H54 (cell line): ENCODE measurements at regions not wholly inside any gene's neighbourhood (a gene's known extent, or its start where the extent isn't known, plus 50 kb on each side); places are given as distances from the start of the nearest gene placed in this dataset.

Experiments
- DNase-seq: peaks from one replicate; pipeline ENCODE4 v3.0.0; 2011; ENCODE audit warnings: low spot score, mixed read lengths; ENCODE audit not compliant: insufficient read length
- FAIRE-seq: peaks from 3 replicates; lab custom pipeline; 2011; peaks lifted over from hg19 to GRCh38; lab: Jason Lieb, UNC
- POLR2A ChIP-seq: IDR thresholded peaks from 2 replicates; pipeline ENCODE4 v1.6.1; 2011; ENCODE audit warnings: low read depth, mild to moderate bottlenecking, low read length

GRCh38 chr3:5404718-5405117 lies 217.2 kb downstream of the EDEM1 start:
- FAIRE-seq (no peak), DNase-seq (no peak)
- TF ChIP-seq POLR2A: no peak

- FAIRE-seq (no peak), DNase-seq (no peak)
- TF ChIP-seq POLR2A: no peak
Measured at GRCh38 chr3:5411786-5412185, 224.3 kb downstream of the EDEM1 start.

GRCh38 chr3:5423076-5423475 lies 235.6 kb downstream of the EDEM1 start:
- DNase-seq (no peak), FAIRE-seq (no peak)

GRCh38 chr3:5423523-5423922 lies 236.0 kb downstream of the EDEM1 start:
- DNase-seq (no peak), FAIRE-seq (no peak)
- no peak for TF ChIP-seq POLR2A

More at GRCh38 chr3:5423076-5423475, 235.6 kb downstream of the EDEM1 start:
- no peak for TF ChIP-seq POLR2A

- DNase-seq (no peak), FAIRE-seq (no peak)
- TF ChIP-seq POLR2A: no peak
Measured at GRCh38 chr3:5425371-5425770, 237.9 kb downstream of the EDEM1 start.

GRCh38 chr3:5426094-5426883 lies 238.8 kb downstream of the EDEM1 start:
- TF ChIP-seq POLR2A: no peak
- peak; percentile 86 for FAIRE-seq
- peak; percentile 38 for DNase-seq

GRCh38 chr3:5427021-5427420 lies 239.5 kb downstream of the EDEM1 start:
- DNase-seq (no peak), FAIRE-seq (no peak)

GRCh38 chr3:5427938-5428337 lies 240.4 kb downstream of the EDEM1 start:
- no peak for FAIRE-seq
- DNase-seq: no peak
- no peak for TF ChIP-seq POLR2A

More at GRCh38 chr3:5427021-5427420, 239.5 kb downstream of the EDEM1 start:
- no peak for TF ChIP-seq POLR2A

GRCh38 chr3:5428607-5429516 lies 241.4 kb downstream of the EDEM1 start:
- FAIRE-seq: no peak
- TF ChIP-seq POLR2A: no peak
- no peak for DNase-seq

- TF ChIP-seq POLR2A: no peak
- FAIRE-seq: no peak
Measured at GRCh38 chr3:5429517-5429890, 242.0 kb downstream of the EDEM1 start.

GRCh38 chr3:5430701-5431100 lies 243.2 kb downstream of the EDEM1 start:
- DNase-seq: no peak
- no peak for FAIRE-seq
- TF ChIP-seq POLR2A: no peak

More at GRCh38 chr3:5429517-5429890, 242.0 kb downstream of the EDEM1 start:
- no peak for DNase-seq

- DNase-seq (no peak), FAIRE-seq (no peak)
- TF ChIP-seq POLR2A: no peak
Measured at GRCh38 chr3:5431146-5431545, 243.6 kb downstream of the EDEM1 start.

- TF ChIP-seq POLR2A: no peak
- no peak for FAIRE-seq
- no peak for DNase-seq
Measured at GRCh38 chr3:5431811-5432378, 244.4 kb downstream of the EDEM1 start.

- TF ChIP-seq POLR2A: no peak
- FAIRE-seq (no peak), DNase-seq (no peak)
Measured at GRCh38 chr3:5437296-5437782, 249.8 kb downstream of the EDEM1 start.
